Central memory CD4-positive, alpha-beta T cell (primary cell): ENCODE measurements at regions not wholly inside any gene's neighbourhood (a gene's known extent, or its start where the extent isn't known, plus 50 kb on each side); places are given as distances from the start of the nearest gene placed in this dataset.
"Not testable (repeated sequence)": the region's sequence is repeated elsewhere in the genome, so short reads cannot be mapped to it uniquely, and the experiment has no call there.

Experiments used
- DNase-seq: peaks from one replicate; pipeline ENCODE4 v3.0.0; 2022

DNA sequence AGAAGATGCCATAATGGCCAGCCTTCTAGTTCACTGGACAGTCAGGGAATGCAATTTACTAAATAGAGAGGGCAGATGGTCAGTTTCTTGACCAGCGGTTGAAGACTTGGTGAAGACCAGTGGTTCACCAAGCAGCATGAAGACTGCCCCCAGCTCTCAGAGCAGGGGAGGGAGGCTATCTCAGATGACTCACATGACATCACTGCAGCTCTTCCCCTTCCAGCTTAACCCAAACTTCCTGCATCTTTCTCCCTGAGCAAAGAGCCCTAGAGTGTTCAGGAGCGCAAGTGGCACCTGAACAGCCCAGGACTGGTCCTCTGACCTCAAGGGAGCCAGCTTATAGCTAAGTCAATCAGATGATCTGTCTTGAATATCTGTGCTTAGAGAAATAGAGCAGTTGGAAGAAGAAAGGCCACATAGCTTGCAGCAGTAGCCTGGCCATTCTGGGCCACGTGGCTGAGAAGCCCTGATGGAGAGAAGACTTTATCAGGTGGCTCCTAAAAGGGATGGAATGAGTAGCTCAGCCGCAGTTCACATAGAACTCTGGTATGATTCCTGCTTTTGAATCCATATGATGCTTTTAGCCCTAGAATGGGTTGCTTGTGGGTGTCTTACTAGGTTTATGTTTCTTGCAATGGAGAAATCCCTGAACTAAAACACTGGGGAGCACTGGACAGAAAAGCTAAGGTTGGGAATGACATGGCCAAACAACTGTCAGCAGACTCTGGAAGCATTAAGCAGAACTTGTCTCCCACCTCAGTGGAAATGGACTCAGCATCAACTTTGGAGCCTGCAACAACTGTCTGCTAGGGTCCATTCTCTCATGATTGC, 392.1 kb upstream of the CCL2 start:
- DNase-seq, result no peak

- no peak for DNase-seq
These were observed 390.3 kb upstream of the CCL2 start for GRCh38 chr17:33864758-33865229.

GRCh38 chr17:33868899-33869298, 386.2 kb upstream of the CCL2 start:
- no peak for DNase-seq

- no peak for DNase-seq
These were observed 384.1 kb upstream of the CCL2 start for GRCh38 chr17:33870936-33871335.

- DNase-seq, result no peak
These were observed 383.2 kb upstream of the CCL2 start for GRCh38 chr17:33871720-33872540.

GRCh38 chr17:33873201-33873617, 381.9 kb upstream of the CCL2 start:
- no peak for DNase-seq

DNA sequence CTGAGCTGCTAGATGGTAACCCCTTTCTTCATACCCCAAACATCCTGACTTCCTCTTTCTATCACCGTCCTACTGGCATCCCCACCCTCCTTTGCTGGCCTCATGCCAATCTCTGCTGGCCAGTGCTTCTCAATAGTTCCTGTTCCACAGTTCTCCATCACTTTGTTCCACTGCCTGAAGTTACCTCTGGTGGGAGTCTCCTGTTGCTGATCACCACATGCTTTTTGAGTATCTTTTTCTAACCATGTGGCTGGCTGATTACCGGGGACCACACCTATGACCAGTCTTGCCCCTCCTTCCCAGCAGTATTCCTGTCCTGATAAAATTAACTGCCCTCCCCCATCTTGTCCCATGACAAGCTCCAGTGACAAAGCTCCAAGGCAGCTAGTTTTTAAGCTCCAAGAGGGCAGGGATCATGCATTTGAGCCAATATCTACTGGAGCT, 380.4 kb upstream of the CCL2 start:
- DNase-seq, result no peak

- no peak for DNase-seq
These were observed 379.1 kb upstream of the CCL2 start for GRCh38 chr17:33875973-33876372.

DNA sequence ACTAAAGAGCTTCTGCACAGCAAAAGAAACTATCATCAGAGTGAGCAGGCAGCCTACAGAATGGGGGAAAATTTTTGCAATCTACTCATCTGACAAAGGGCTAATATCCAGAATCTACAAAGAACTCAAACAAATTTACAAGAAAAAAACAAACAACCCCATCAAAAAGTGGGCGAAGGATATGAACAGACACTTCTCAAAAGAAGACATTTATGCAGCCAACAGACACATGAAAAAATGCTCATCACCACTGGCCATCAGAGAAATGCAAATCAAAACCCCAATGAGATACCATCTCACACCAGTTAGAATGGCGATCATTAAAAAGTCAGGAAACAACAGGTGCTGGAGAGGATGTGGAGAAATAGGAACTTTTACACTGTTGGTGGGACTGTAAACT, 372.8 kb upstream of the CCL2 start:
- DNase-seq, result not testable (repeated sequence)

DNA sequence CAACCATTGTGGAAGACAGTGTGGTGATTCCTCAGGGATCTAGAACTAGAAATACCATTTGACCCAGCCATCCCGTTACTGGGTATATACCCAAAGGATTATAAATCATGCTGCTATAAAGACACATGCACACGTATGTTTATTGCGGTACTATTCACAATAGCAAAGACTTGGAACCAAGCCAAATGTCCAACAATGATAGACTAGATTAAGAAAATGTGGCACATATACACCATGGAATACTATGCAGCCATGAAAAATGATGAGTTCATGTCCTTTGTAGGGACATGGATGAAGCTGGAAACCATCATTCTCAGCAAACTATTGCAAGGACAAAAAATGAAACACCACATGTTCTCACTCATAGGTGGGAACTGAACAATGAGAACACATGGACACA, 372.4 kb upstream of the CCL2 start:
- not testable (repeated sequence) for DNase-seq

DNA sequence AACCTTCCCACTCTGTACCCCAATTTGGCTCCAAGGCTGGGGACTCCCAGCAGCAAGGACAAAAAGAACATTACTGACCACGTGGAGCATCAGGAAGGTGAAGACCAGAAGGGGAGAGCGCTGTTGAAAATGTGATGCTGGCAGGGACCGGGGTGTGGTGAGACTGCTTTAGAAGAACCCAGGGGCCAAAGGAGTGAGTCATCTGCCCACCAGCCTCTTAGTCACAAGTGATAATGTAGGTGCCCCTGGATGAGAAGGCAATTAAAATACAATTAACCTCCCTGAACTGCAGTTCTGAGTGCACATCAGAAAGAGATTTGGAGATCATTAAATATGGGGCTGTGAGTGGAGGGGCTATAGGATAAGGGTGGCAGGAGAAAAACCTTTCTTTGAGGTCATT, 366.6 kb upstream of the CCL2 start:
- DNase-seq, result no peak

GRCh38 chr17:33889040-33889439, 366.0 kb upstream of the CCL2 start:
- no peak for DNase-seq

- DNase-seq, result no peak
These were observed 365.3 kb upstream of the CCL2 start for GRCh38 chr17:33889766-33890165.

DNA sequence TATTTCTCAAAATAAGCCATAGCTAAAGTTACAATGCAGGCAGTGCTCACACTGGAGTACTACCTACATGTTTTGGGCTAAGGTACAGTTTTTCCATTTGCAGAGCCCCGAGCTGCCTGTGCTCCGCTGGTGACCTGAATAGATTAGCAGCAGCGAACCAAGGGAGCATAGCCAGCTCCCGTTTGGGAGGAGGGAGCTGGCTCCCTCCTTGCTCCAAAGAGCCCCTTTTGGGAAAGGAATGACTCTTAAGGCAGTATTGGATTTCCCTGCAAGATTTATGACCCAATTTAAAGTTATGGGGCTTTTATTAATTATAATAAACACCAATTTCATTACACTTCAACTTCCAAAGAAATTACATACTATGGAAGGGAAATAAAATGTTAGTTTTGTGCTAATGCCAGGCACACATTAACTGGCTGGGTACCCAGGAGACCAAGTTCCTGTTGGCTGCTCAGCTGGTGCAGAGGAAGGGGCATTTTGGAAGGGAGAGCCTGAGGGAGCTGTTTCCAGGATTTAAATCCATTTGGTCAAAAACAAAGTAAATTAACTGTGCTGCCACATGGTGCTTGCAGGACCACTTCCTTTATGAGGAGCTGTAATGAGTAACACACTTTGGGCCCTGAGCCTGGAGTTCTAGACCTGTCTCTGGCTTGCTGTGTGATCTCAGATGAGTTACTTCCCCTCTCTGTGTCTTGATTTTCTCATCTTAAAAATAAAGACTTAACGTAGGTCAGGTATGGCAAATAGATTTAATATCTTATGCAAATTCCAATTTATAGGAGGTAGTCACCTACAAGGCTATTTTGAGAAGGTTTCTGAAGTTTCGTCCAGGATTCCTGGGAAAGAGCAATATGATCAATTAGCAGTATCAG, 362.1 kb upstream of the CCL2 start:
- DNase-seq, result no peak

DNA sequence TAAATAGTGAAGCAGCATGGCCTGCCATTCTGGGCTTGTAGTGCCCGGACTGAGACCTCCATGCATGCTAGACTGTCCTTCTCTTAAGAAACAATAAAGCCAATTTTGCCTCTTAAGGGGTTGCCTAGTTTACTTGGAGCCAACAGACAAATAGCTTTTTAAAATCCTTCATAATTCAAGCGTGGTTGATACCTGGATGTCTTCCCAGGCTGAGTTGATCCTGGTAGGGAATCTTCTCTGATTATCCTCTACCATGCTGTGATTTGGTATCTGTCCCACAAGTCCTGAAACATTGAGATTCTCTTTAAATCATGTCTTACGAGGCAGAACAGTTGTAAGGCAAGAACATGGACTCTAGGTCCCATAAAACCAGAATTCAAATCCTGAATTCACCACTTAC, 359.6 kb upstream of the CCL2 start:
- no peak for DNase-seq

- no peak for DNase-seq
These were observed 358.8 kb upstream of the CCL2 start for GRCh38 chr17:33896263-33896662.

GRCh38 chr17:33901085-33901484, 354.0 kb upstream of the CCL2 start:
- DNase-seq, result no peak

DNA sequence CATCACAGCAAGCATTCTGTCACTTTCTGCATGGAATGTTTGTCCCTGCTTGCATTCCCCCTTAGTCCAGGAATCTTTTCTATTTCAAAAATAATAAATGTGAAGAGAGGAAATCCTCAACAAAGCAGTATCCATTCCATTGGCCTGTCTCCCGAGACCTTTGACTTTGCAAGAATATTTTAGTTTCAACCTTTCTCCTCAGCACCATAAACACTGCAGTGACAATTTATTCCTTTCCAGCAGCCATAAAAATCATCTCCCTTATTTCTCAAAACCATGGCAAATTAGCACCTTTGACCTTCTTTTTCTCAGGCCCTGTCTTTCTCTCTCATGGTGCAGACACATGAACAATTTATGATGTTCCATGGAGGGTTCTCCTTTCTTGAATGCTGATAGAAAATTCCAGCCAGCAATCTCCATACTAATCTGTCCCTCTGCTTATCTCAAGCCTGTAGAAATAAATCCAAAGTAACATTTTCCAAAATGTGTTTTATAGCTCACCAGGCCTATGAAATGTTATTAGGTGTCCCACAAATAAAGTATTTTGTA, 352.1 kb upstream of the CCL2 start:
- no peak for DNase-seq

GRCh38 chr17:33904476-33904875, 350.6 kb upstream of the CCL2 start:
- no peak for DNase-seq

GRCh38 chr17:33905338-33905800, 349.7 kb upstream of the CCL2 start:
- DNase-seq, result no peak

DNA sequence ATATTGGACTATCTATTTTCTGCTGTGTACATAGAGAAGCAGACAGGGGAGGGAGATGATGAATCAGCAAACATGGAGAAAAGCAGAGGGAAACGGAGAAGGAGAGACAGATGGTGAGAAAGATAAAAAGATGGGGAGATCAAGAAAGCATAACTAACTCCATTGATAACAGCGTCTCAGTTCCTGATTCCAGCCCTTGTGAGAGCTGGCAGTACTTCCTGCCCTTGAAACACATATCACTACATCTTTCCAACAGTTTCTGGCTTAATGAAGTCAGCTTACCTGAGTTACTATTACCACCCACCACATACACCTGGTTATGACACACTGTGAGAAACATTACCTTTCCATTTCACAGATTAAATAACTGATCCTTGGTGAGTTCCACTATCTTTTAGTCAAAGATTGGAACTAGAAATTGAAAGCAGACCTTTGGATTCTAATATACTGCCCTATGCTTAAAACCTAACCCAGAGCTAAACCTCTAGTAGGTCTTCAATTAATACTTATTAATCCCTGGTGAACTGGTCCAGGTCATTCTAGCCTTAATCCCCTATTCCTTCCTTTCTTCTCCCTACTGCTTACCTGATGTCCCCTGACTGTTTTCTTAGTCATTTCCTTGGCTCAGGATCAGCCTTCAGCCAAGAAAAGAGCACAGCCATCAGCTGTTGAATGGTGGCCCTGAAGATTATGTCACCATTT, 346.6 kb upstream of the CCL2 start:
- DNase-seq, result no peak
